Effector memory CD4-positive, alpha-beta T cell (primary cell): ENCODE measurements at regions not wholly inside any gene's neighbourhood (a gene's known extent, or its start where the extent isn't known, plus 50 kb on each side); places are given as distances from the start of the nearest gene placed in this dataset.
"Not testable (repeated sequence)": the region's sequence is repeated elsewhere in the genome, so short reads cannot be mapped to it uniquely, and the experiment has no call there.

ENCODE experiments used
- DNase-seq, 3 donors: peaks; one replicate each; pipeline ENCODE4 v3.0.0-alpha.2; 2020
- H3K27ac ChIP-seq: 2 replicates; pipeline ENCODE4 v1.7.0; 2013; ENCODE audit warnings: mild to moderate bottlenecking, low read length, moderate library complexity; ENCODE audit not compliant: insufficient read depth, poor library complexity, severe bottlenecking
- H3K27me3 ChIP-seq: replicated peaks from 2 replicates; pipeline ENCODE4 v1.7.0; 2013; ENCODE audit warnings: mild to moderate bottlenecking, low read length; ENCODE audit not compliant: insufficient read depth, control insufficient read depth, poor library complexity, severe bottlenecking
- H3K36me3 ChIP-seq: 2 replicates; pipeline ENCODE4 v1.7.0; 2013; ENCODE audit warnings: mild to moderate bottlenecking, low read length, moderate library complexity; ENCODE audit not compliant: control insufficient read depth, insufficient read depth
- H3K4me1 ChIP-seq: 2 replicates; pipeline ENCODE4 v1.7.0; 2013; ENCODE audit warnings: low read length, mild to moderate bottlenecking; ENCODE audit not compliant: control insufficient read depth, insufficient read depth, poor library complexity, severe bottlenecking
- H3K4me3 ChIP-seq: 2 replicates; pipeline ENCODE4 v1.7.0; 2013; ENCODE audit warnings: low read length, low read depth, mild to moderate bottlenecking; ENCODE audit not compliant: insufficient read depth, poor library complexity, severe bottlenecking
- H3K9me3 ChIP-seq: 2 replicates; pipeline ENCODE4 v1.7.0; 2013; ENCODE audit warnings: mild to moderate bottlenecking, low read length, moderate library complexity; ENCODE audit not compliant: control insufficient read depth

DNA sequence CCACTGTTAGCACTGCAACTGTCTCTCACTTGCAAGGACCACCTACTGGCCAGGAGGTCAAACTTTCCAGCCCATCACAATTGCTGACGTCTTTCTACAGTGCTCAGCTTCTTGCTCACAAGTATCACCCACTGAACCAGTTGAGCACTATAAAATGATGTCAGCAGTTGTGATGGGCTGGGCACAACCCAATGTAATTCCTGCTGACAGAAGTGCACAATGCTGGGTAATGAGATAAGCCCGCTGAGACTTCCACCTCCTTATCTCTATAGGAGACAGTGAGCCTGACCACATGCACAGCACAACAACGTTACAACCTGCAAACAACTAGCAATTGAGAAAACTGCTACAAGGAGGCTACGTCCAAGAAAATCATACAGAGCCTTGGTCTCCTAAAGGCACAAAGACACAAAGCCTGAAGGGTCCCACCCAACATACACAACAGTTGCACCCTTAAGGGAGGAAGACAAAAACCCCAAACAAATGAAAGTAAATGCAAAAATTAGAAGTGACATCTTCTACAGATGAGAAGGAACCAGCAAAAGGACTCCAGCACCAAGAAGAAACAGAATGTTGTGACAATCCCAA, 273.2 kb downstream of the LIG4 start:
- no peaks in the 10 kb centered on the region for H3K4me1 ChIP-seq
- H3K4me3 ChIP-seq: no peak overlapping the region
- H3K27me3 ChIP-seq: no peaks in the 10 kb centered on the region
- no peaks in the 10 kb centered on the region for H3K9me3 ChIP-seq
- no peaks in the 10 kb centered on the region for H3K36me3 ChIP-seq
- H3K27ac ChIP-seq: no peak overlapping the region
- DNase-seq: no peak

DNA sequence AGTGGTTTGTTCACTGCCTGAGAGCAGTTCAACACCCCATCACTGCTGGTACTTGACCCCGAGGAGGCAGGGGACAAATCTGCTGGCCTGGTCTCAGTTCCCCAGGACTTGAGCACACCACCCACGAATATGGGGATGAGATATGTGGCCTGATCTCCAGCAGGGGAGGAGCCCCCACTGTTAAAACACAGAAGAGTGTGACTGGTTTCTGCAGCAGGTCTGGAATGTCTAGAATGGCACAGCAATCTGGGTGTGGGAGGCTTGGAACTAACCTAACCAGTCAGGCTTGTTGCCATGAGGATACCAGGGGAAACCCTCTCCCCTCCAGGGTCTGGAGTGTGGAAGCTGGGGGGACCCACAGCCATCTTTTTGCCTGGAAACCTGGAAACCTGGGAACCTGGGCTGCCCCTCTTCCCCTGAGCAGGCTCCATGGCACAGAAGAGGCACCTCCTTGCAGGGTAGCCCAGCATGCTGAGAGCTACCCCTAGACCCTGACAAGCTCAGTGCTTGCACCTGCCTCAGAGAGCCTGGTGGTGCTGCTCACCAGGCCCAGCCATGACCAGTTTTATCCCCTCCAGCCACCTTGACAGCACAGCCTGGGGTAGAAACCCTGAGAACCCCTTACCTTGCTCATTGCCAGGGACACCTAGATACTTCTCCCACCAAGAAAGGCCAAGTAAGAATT, 273.8 kb downstream of the LIG4 start:
- no peak for DNase-seq
- Histone ChIP-seq H3K4me3 (no peak overlapping the region), H3K36me3 (no peaks in the 10 kb centered on the region), H3K9me3 (no peaks in the 10 kb centered on the region), H3K27me3 (no peaks in the 10 kb centered on the region), H3K4me1 (no peaks in the 10 kb centered on the region), H3K27ac (no peak overlapping the region)

DNA sequence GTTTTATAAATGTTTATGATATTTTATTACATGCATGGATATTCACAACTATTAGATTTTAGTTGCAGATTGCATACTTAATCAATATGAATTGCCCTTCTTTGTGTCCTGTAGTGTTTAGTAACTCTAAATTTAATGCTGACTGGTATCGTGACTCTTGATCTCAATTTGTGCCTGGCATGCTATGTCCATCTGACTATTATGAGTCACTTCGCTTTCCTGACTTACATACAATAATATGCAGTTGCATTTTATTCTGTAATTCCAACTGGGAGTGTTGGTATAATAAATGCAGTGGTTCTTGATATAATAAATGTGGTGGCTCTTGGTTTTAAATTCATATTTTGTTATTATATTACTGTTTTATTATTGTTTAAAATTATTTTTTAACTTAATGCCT, 277.5 kb downstream of the LIG4 start:
- DNase-seq: no peak
- no peaks in the 10 kb centered on the region for H3K9me3 ChIP-seq

DNA sequence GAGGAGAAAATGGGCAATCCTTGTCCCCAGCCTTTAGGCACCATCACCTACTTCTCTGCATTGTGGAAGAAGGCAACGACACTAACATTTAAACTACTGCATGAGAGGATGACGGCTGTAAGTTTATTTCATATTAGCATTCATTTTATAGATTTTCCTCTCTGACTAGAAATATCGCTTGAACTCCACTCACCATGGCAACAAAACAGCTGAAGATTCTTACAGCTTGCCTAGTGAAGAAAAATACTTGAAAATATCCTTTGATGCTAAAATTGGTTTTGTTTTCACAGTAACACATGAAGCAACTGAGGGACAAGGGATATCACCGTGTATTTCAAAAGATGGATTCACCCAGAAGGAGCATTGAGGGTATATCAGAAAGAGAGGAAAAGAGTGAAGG, 284.3 kb downstream of the LIG4 start:
- no peak overlapping the region for H3K4me3 ChIP-seq
- no peaks in the 10 kb centered on the region for H3K36me3 ChIP-seq
- no peaks in the 10 kb centered on the region for H3K4me1 ChIP-seq
- no peak for DNase-seq
- no peak overlapping the region for H3K27ac ChIP-seq
- H3K9me3 ChIP-seq: no peaks in the 10 kb centered on the region
- H3K27me3 ChIP-seq: no peaks in the 10 kb centered on the region

More for the DNA sequence above, 277.5 kb downstream of the LIG4 start:
- Histone ChIP-seq H3K4me1 (no peaks in the 10 kb centered on the region), H3K27me3 (no peaks in the 10 kb centered on the region), H3K4me3 (no peak overlapping the region), H3K27ac (no peak overlapping the region), H3K36me3 (no peaks in the 10 kb centered on the region)

DNA sequence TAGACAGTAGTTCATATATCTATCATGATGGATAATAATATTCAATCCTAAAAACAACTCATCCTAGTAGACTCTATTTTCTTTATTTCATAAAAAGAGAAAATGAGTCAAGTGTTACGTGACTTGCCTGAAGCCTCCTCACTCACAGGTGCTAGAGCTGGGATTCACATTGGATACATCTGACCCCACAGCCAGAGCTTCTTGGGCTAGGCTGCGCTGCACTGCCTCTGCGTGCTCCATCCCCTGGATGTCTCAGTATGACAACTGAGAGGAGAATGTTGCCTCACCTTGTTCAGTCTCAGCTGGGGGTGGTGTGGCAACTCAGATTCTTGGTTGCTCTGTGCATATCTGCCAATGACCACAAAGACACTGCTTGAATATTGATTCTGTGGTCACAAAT, 286.6 kb downstream of the LIG4 start:
- DNase-seq: no peak

DNA sequence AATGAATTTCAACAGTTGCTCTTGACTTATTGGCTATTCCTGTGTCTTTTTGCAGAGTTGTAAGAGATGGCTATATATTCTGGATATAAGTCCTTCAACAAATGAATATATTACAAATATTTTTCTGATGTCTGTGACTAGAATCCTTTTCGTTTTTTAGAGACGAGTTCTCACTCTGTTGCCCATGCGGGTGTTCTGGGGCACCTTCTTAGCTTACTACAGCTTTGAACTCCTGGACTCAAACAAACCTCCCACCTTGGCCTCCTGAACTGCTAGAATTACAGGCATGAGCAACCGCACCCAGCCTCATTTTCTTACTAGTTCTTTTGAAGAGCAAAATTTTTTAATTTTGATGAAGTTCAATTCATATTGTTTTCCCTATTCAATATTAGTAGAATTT, 287.8 kb downstream of the LIG4 start:
- no peaks in the 10 kb centered on the region for H3K9me3 ChIP-seq
- H3K4me1 ChIP-seq: no peaks in the 10 kb centered on the region
- H3K27ac ChIP-seq: no peak overlapping the region
- no peak overlapping the region for H3K4me3 ChIP-seq
- DNase-seq: no peak
- no peaks in the 10 kb centered on the region for H3K36me3 ChIP-seq
- no peaks in the 10 kb centered on the region for H3K27me3 ChIP-seq

More for the DNA sequence above, 286.6 kb downstream of the LIG4 start:
- H3K9me3 ChIP-seq: no peaks in the 10 kb centered on the region
- no peaks in the 10 kb centered on the region for H3K27me3 ChIP-seq
- no peak overlapping the region for H3K4me3 ChIP-seq
- H3K4me1 ChIP-seq: no peaks in the 10 kb centered on the region
- no peak overlapping the region for H3K27ac ChIP-seq
- no peaks in the 10 kb centered on the region for H3K36me3 ChIP-seq

DNA sequence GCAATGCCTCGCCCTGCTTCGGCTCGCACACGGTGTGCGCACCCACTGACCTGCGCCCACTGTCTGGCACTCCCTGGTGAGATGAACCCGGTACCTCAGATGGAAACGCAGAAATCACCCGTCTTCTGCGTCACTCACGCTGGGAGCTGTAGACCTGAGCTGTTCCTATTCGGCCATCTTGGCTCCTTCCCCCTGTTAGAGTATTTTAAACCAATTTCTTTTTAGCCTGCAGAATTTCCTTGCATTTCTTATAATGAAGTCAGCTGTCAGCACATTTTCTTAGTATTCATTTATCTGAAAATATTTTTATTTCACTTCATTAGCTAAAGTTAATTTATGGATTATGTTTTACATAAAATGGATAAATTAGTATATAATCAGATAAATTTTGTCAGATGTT, 288.8 kb downstream of the LIG4 start:
- not testable (repeated sequence) for H3K27me3 ChIP-seq, H3K9me3 ChIP-seq, H3K27ac ChIP-seq, H3K36me3 ChIP-seq, H3K4me3 ChIP-seq, DNase-seq, H3K4me1 ChIP-seq

DNA sequence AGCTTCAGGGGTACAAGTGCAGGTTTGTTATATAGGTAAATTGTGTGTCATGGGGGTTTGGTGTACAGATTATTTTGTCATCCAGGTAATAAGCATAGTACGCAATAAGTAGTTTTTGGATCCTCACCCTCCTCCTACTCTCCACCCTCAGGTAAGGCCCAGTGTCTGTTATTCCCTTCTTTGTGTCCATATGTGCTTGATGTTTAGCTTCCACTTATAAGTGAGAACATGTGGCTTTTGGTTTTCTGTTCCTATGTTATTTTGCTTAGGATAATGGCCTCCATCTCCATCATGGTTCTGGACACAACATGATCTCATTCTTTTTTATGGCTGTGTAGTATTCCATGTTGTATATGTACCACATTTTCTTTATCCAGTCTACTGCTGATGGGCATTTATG, 298.4 kb downstream of the LIG4 start:
- not testable (repeated sequence) for H3K27ac ChIP-seq, H3K4me1 ChIP-seq, H3K36me3 ChIP-seq, H3K9me3 ChIP-seq, H3K27me3 ChIP-seq, DNase-seq, H3K4me3 ChIP-seq

DNA sequence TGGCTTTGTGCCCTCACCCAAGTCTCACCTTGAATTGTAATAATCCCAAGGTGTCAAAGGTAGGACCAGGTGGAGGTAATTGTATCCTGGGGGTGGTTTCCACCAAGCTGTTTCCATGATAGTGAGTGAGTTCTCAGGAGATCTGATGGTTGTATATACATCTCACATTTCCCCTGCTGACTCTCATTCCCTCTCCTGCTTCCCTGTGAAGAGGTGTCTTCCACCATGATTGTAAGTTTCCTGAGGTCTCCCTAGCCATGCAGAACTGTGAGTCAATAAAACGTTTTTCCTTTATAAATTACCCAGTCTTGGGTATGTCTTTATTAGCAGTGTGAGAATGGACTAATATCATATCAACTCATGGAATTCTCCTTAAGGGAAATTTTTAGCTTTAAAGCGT, 302.6 kb downstream of the LIG4 start:
- Histone ChIP-seq H3K27me3 (no peaks in the 10 kb centered on the region), H3K27ac (no peak overlapping the region)

DNA sequence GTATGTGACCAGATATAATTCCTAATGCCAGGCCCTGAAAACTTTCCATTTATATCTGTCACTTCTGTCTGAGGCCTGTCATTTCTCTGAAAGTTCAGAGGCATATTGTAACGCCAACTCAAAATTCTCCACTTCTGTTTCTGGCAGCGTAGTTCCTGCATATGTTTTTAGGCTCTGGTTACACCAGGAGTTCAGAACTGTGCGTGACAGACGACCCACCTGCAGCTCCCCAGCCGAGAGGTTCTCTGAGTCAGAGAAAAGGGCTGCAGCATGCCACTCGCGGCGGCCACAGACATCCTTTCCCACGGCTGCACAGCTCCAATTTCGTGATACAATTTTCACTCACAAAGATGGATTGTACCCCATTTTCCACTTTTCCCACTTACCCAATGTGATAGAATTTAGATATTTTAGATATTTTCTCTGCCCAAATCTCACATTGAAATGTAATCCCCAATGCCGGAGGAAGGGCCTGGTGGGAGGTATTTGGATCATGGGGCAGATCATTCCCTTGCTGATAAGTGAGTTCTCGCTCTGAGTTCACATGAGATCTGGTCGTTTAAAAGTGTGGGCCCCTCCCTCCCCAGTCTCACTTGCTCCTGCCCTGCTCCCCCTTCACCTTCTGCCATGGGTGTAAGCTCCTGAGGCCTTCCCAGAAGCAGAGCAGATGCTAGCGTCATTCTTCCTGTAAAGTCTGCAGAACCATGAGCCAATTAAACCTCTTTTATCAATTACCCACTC, 308.1 kb downstream of the LIG4 start:
- no peaks in the 10 kb centered on the region for H3K4me1 ChIP-seq

More for the DNA sequence above, 302.6 kb downstream of the LIG4 start:
- Histone ChIP-seq H3K4me1 (no peaks in the 10 kb centered on the region), H3K36me3 (no peaks in the 10 kb centered on the region), H3K9me3 (no peaks in the 10 kb centered on the region), H3K4me3 (no peak overlapping the region)
- DNase-seq: no peak

More for the DNA sequence above, 308.1 kb downstream of the LIG4 start:
- no peaks in the 10 kb centered on the region for H3K27me3 ChIP-seq
- H3K36me3 ChIP-seq: no peaks in the 10 kb centered on the region
- no peak for DNase-seq
- no peak overlapping the region for H3K4me3 ChIP-seq
- H3K27ac ChIP-seq: no peak overlapping the region
- H3K9me3 ChIP-seq: no peaks in the 10 kb centered on the region
